K562 (cell line): ENCODE measurements at regions not wholly inside any gene's neighbourhood (a gene's known extent, or its start where the extent isn't known, plus 50 kb on each side); places are given as distances from the start of the nearest gene placed in this dataset.

ENCODE experiments used
- ATAC-seq: fragments of 200-7000 bp; cut with Tn5 transposase; 3 replicates; pipeline ENCODE4 v1.9.1; 2020; ENCODE audit warnings: moderate library complexity
- BruUV-seq: library from RNA; stranded (reverse); fragments of 400-500 nt; replicated peaks from 2 replicates; lab custom pipeline; 2021; lab: Mats Ljungman, UMichigan
- CTCF ChIA-PET: fragments of 300-600 bp; formaldehyde crosslinking; extraction: SDS; loops from one replicate; lab custom pipeline; 2021; ENCODE audit warnings: low intra/inter-chr PET ratio; lab: Yijun Ruan, JAX
- POLR2A ChIA-PET: fragments of 300-600, 350-650 bp; sonication (Branson Sonifier 250); formaldehyde crosslinking; extraction: SDS; loops from one replicate; lab custom pipeline; 2021; ENCODE audit warnings: antibody characterized with exemption, inconsistent platforms; lab: Yijun Ruan, JAX
- DNase-seq, 4 experiments: peaks; one replicate each; pipeline versions ENCODE4 v3.0.0 to v3.0.0-alpha.2; 2011 to 2018; ENCODE audit warnings: low spot score in 3 of 4, mixed read lengths in 3 of 4; ENCODE audit errors: extremely low read depth in 1 of 4
- FAIRE-seq: peaks from 2 replicates; lab custom pipeline; 2011; peaks lifted over from hg19 to GRCh38; lab: Jason Lieb, UNC
- H2AFZ ChIP-seq: 2 replicates; pipeline ENCODE4 v1.6.0; 2011; ENCODE audit warnings: low read depth, low read length, control low read depth, inconsistent platforms
- H3K27ac ChIP-seq: fragments of 200-600 bp; 3 replicates; pipeline ENCODE4 v1.8.0; 2011; ENCODE audit warnings: low read depth, mild to moderate bottlenecking, control low read depth, inconsistent platforms, low read length, moderate library complexity, mixed read lengths; ENCODE audit errors: extremely low read depth
- H3K27me3 ChIP-seq, 2 experiments: fragments of 300-600 bp in 1 of 2; 2 replicates in 1 of 2; 3 replicates in 1 of 2; pipeline versions ENCODE4 v1.6.0 to v1.8.0; 2011; ENCODE audit warnings: inconsistent platforms in 2 of 2, low read length in 2 of 2, mild to moderate bottlenecking in 1 of 2, mixed read lengths in 1 of 2, moderate library complexity in 1 of 2; ENCODE audit not compliant: control insufficient read depth in 2 of 2, insufficient read depth in 2 of 2
- H3K36me3 ChIP-seq: fragments of 300-600 bp; 3 replicates; pipeline ENCODE4 v1.8.0; 2011; ENCODE audit warnings: mild to moderate bottlenecking, low read length, inconsistent platforms; ENCODE audit not compliant: control insufficient read depth, insufficient read depth
- H3K4me1 ChIP-seq, 2 experiments: fragments of 200-600 bp in 1 of 2; replicated peaks in 1 of 2; 2 replicates in 1 of 2; 3 replicates in 1 of 2; pipeline versions ENCODE4 v1.5.1 to v1.8.0; 2011; ENCODE audit warnings: inconsistent platforms in 2 of 2, low read length in 2 of 2, mild to moderate bottlenecking in 1 of 2, mixed read lengths in 1 of 2, moderate library complexity in 1 of 2; ENCODE audit not compliant: control insufficient read depth in 2 of 2, insufficient read depth in 2 of 2
- H3K4me2 ChIP-seq: 2 replicates; pipeline ENCODE4 v1.6.1; 2011; ENCODE audit warnings: low read length, control low read depth, inconsistent platforms, mixed read lengths; ENCODE audit not compliant: insufficient read depth
- H3K4me3 ChIP-seq: fragments of 200-600 bp; sonication (generic), shearing (Covaris generic); 2 replicates; pipeline ENCODE4 v1.5.1; 2016; ENCODE audit warnings: control low read depth, inconsistent platforms
- H3K79me2 ChIP-seq: fragments of 200-600 bp; 3 replicates; pipeline ENCODE4 v1.8.0; 2011; ENCODE audit warnings: low read length, inconsistent platforms; ENCODE audit not compliant: control insufficient read depth, insufficient read depth
- H3K9ac ChIP-seq, 2 experiments: 2 replicates each; pipeline versions ENCODE4 v1.6.0 to v1.6.1; 2011; ENCODE audit warnings: low read depth in 2 of 2, low read length in 2 of 2, control low read depth in 1 of 2, inconsistent platforms in 1 of 2, mild to moderate bottlenecking in 1 of 2, mixed read lengths in 1 of 2; ENCODE audit not compliant: insufficient read depth in 1 of 2
- H3K9me1 ChIP-seq: one replicate; pipeline ENCODE4 v1.6.0; 2011; ENCODE audit warnings: inconsistent platforms, mild to moderate bottlenecking, low read length, moderate library complexity; ENCODE audit not compliant: control insufficient read depth, insufficient read depth
- H3K9me3 ChIP-seq: replicated peaks from 2 replicates; pipeline ENCODE4 v1.5.1; 2011; ENCODE audit warnings: low read depth, low read length, inconsistent platforms; ENCODE audit not compliant: control insufficient read depth, insufficient read depth
- H4K20me1 ChIP-seq: replicated peaks from 2 replicates; pipeline ENCODE4 v1.6.1; 2011; ENCODE audit warnings: low read length, inconsistent platforms, mixed read lengths; ENCODE audit not compliant: control insufficient read depth, insufficient read depth
- ILK ChIP-seq: fragments of 450-650 bp; IDR thresholded peaks from 2 replicates; pipeline ENCODE4 v1.6.1; 2016; ENCODE audit warnings: missing genetic modification characterization, low read depth, mild to moderate bottlenecking, missing compliant biosample characterization, moderate library complexity, borderline replicate concordance
- JUNB ChIP-seq: fragments of 450-650 bp; formaldehyde crosslinking; conservative IDR thresholded peaks from 2 replicates; pipeline ENCODE4 v1.4.0; 2020; ENCODE audit warnings: mild to moderate bottlenecking
- PHF8 ChIP-seq: fragments of 200-600 bp; sonication (generic); IDR thresholded peaks from 2 replicates; pipeline ENCODE4 v1.6.1; 2012; ENCODE audit warnings: mixed run types, mild to moderate bottlenecking, inconsistent platforms, low read length, moderate library complexity, borderline replicate concordance
- PPARD ChIP-seq: fragments of 250-450 bp; sonication (Bioruptor Pico); IDR thresholded peaks from 2 replicates; pipeline ENCODE4 v1.8.0; 2022; ENCODE audit warnings: inconsistent platforms, mild to moderate bottlenecking, moderate library complexity
- WGBS: fragments of 100-300 bp; shearing (Covaris generic); methylation state at CpG from one replicate; pipeline ENCODE4 v1.1.6; 2016; ENCODE audit warnings: low coverage, mixed read lengths; ENCODE audit not compliant: insufficient coverage; ENCODE audit errors: missing lambda C conversion rate; 5-methylcytosine and 5-hydroxymethylcytosine counted together
- in situ Hi-C: fragments of 300-500 bp; cut with MboI; formaldehyde crosslinking; loops from 4 replicates; pipeline ENCODE4 v1.15.0; 2018; ENCODE audit warnings: inconsistent platforms, mixed read lengths
- intact Hi-C: fragments of 100-400 bp; cut with micrococcal nuclease; formaldehyde crosslinking; loops from 2 replicates; pipeline ENCODE4 v1.14.2; 2022
- small RNA-seq: library from RNA; depleted of rRNA; stranded (forward); fragments of <200 nt; gene quantifications from one replicate; pipeline ENCODE3, GENCODE V24; 2014

DNA sequence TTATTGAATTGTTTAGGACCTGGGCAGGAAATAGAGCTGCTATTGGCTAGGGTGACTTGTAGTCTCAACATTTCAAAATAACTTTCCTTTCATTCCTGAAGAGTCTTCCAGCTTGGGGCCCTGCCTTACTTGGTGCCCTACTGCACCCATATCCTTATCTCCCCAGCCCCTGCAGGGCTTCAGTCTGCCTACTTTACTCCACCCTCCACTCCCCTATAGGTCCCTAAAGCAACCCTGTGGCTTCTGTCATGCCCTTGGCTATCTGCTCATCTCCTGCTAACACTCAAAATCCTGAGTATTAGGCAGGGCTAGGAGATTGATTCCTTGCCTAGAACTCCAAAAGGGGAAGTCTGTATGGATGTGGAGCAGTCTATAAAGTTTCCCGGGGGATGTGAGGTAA is 57.6 kb upstream of the PRKG2 start:
- ATAC-seq (no peak), DNase-seq (no peak), FAIRE-seq (no peak)
- in situ Hi-C loops, result no loop called here
- CTCF ChIA-PET, result no interaction called here
- BruUV-seq, result no TSS peak
- TF ChIP-seq ILK (no peak), JUNB (CRISPR knock-in tag) (no peak), PPARD (CRISPR knock-in tag) (no peak), PHF8 (no peak)
- TF ChIP-seq, all 486 proteins: peak for 0
- Histone ChIP-seq H3K9ac (no peak overlapping the region), H3K27ac (no peak overlapping the region), H3K9me1 (no peaks in the 10 kb centered on the region), H3K4me1 (no peaks in the 10 kb centered on the region), H3K79me2 (no peaks in the 10 kb centered on the region), H3K36me3 (no peaks in the 10 kb centered on the region), H3K4me2 (no peak overlapping the region), H3K9me3 (no peaks in the 10 kb centered on the region), H3K4me3 (no peak overlapping the region), H3K27me3 (no peaks in the 10 kb centered on the region), H4K20me1 (no peaks in the 10 kb centered on the region), H2AFZ (no peak overlapping the region)
- 0% methylated on average over 1 of the region's 1 CpG for WGBS
- intact Hi-C loops, result no loop called here
- POLR2A ChIA-PET, result no interaction called here

Small RNA genes lying in the stretch of these regions (small RNA-seq; reads per million reads assigned to genes)
- 0.11 reads per million for gene RNU5A-2P
